ENCODE measurements at regions not wholly inside any gene's neighbourhood (a gene's known extent, or its start where the extent isn't known, plus 50 kb on each side); places are given as distances from the start of the nearest gene placed in this dataset.

DNA sequence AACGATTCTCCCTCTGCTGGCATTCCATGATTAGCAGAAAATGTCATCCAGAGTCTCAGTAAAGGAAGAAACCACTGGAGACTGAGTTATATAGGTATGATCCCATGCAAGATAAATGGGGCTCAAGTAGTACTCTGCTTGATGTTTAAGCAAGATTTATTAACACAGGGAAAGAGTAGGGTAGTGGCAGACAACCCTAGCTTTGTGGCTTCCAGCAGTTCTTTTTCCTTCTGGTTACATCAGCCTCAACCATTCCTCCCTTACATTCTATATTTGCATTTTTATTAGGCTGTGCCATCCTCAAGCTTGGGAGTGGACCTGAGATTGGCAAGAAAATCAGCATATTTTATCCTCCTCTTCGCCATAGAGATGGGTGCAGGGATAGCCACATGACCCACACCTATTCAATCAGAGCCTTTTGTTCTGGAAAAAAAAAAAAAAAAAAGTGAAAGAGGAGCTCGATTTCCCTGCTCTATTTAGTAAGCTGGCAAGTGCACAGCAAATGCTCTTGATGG lies 402.1 kb downstream of the ZNF536 start:
- ATAC-seq (ENCODE audit: low FRiP score in 2 of 2) (no peak), DNase-seq (no peak)
- H3K4me1 ChIP-seq: no peaks in the 10 kb centered on the region
- H3K36me3 ChIP-seq: no peaks in the 10 kb centered on the region
- no peak overlapping the region for H3K4me3 ChIP-seq
- WGBS, 2 donors: 62 to 65% methylated on average over 3 of the region's 3 CpGs
- no peak for TF ChIP-seq POLR2A (IDR thresholded peaks at IDR 0.05)
- no peak overlapping the region for H3K27ac ChIP-seq
- H3K27me3 ChIP-seq: no peaks in the 10 kb centered on the region
- peaks cover 0 to 5% (median 0%) of the 10 kb centered on the region in 4 donors for H3K9me3 ChIP-seq

DNA sequence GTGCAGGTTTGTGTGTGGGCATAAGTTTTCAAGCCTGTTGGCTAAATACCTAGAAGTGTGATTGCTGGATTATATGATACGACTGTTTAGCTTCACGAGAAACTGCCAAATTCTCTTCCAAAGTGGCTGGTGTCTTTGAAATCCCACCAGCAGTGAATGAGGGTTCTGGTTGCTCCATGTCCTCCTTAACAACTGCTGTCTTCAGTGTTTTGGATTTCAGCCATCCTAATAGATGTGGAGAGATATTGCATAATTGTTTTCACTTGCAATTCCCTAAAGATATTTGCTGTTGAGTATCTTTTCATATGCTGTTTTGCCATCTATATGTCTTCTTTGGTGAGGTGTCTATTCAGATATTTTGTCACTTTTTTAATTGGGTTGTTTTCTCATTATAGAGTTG lies 390.5 kb downstream of the ZNF536 start:
- TF ChIP-seq POLR2A (IDR thresholded peaks at IDR 0.05) (no peak), POLR2AphosphoS5 (IDR thresholded peaks at IDR 0.05) (no peak), EP300 (IDR thresholded peaks at IDR 0.05) (no peak)
- TF ChIP-seq, protein P1, sequence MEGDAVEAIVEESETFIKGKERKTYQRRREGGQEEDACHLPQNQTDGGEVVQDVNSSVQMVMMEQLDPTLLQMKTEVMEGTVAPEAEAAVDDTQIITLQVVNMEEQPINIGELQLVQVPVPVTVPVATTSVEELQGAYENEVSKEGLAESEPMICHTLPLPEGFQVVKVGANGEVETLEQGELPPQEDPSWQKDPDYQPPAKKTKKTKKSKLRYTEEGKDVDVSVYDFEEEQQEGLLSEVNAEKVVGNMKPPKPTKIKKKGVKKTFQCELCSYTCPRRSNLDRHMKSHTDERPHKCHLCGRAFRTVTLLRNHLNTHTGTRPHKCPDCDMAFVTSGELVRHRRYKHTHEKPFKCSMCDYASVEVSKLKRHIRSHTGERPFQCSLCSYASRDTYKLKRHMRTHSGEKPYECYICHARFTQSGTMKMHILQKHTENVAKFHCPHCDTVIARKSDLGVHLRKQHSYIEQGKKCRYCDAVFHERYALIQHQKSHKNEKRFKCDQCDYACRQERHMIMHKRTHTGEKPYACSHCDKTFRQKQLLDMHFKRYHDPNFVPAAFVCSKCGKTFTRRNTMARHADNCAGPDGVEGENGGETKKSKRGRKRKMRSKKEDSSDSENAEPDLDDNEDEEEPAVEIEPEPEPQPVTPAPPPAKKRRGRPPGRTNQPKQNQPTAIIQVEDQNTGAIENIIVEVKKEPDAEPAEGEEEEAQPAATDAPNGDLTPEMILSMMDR (IDR thresholded peaks at IDR 0.05): no peak
- Histone ChIP-seq H3K4me1 (no peaks in the 10 kb centered on the region), H3K27ac (no peak overlapping the region), H3K4me3 (no peak overlapping the region), H3K9me3 (no peaks in the 10 kb centered on the region), H3K27me3 (no peaks in the 10 kb centered on the region), H3K36me3 (no peaks in the 10 kb centered on the region)
- 73 to 77% methylated on average over 2 of the region's 2 CpGs for WGBS, 2 donors
- DNase-seq: no peak
- ATAC-seq (ENCODE audit: low FRiP score in 2 of 2): no peak

DNA sequence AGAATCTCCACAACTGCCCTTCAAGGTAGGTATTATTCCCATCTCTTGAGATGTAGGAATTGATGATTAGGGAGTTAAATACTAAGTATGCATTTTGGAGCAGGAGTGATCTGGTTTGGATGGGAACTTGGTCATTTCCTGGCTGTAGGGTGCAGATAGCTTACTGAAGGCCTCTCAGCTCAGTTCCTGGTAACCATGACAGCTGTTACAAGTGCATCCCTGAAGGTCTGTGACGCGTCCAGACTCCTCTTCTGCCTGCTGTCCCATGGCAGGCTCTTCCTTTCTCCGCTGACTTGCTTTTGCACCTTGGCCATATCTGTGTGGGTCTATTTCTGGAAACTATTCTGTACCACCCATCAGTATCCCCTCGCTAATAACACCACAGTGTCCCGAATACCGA lies 387.8 kb downstream of the ZNF536 start:
- ATAC-seq (ENCODE audit: low FRiP score in 2 of 2): no peak
- H3K4me1 ChIP-seq: no peaks in the 10 kb centered on the region
- H3K9me3 ChIP-seq: no peaks in the 10 kb centered on the region
- H3K36me3 ChIP-seq: no peaks in the 10 kb centered on the region
- TF ChIP-seq POLR2A (IDR thresholded peaks at IDR 0.05): no peak
- no peak for TF ChIP-seq POLR2AphosphoS5 (IDR thresholded peaks at IDR 0.05)
- no peak for TF ChIP-seq EP300 (IDR thresholded peaks at IDR 0.05)
- TF ChIP-seq, protein P1 (IDR thresholded peaks at IDR 0.05): no peak
- H3K27me3 ChIP-seq: no peaks in the 10 kb centered on the region
- no peak overlapping the region for H3K4me3 ChIP-seq
- WGBS, 2 donors: 90% methylated on average over 6 of the region's 6 CpGs
- DNase-seq: no peak
- H3K27ac ChIP-seq: no peak overlapping the region

DNA sequence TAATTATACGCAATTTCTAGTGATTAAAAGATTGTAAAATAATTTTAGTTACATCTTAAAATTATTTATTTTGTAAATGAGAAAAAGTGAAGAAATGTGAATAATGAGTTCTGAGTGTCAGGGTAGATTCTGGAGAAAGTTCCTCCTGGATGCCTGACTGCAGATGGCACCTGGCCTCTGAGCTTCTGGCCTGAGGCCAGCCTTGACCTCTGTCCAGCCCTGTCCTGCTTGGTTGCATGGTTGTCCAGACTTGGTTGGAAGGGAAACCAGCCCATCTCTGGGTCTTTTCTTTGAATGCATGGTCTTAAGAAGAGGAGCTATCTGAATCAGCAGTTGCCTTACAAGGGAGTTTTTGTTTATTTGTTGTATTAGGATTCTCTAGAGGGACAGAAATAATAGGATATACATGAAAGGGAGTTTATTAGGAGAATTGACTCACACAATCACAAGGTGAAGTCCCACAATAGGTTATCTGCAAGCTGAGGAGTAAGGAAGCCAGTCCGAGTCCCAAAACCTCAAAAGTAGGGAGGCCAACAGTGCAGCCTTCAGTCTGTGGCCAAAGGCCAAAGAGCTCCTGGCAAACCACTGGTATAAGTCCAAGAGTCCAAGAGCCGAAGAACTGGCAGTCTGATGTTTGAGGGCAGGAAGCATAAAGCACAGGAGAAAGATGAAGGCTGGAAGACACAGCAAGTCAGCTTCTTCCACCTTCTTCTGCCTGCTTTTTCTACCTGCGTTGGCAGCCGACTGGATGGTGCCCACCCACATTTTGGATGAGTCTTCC lies 385.8 kb downstream of the ZNF536 start:
- H3K9me3 ChIP-seq: no peaks in the 10 kb centered on the region
- DNase-seq: no peak
- 88 to 90% methylated on average over 5 of the region's 5 CpGs for WGBS, 2 donors
- H3K4me1 ChIP-seq: no peaks in the 10 kb centered on the region
- H3K4me3 ChIP-seq: no peak overlapping the region
- no peak for ATAC-seq (ENCODE audit: low FRiP score in 2 of 2)
- TF ChIP-seq POLR2AphosphoS5 (IDR thresholded peaks at IDR 0.05) (no peak), EP300 (IDR thresholded peaks at IDR 0.05) (no peak), POLR2A (IDR thresholded peaks at IDR 0.05) (no peak)
- TF ChIP-seq, protein P1 (IDR thresholded peaks at IDR 0.05): no peak
- H3K27ac ChIP-seq: no peak overlapping the region
- H3K36me3 ChIP-seq: no peaks in the 10 kb centered on the region
- H3K27me3 ChIP-seq: no peaks in the 10 kb centered on the region

DNA sequence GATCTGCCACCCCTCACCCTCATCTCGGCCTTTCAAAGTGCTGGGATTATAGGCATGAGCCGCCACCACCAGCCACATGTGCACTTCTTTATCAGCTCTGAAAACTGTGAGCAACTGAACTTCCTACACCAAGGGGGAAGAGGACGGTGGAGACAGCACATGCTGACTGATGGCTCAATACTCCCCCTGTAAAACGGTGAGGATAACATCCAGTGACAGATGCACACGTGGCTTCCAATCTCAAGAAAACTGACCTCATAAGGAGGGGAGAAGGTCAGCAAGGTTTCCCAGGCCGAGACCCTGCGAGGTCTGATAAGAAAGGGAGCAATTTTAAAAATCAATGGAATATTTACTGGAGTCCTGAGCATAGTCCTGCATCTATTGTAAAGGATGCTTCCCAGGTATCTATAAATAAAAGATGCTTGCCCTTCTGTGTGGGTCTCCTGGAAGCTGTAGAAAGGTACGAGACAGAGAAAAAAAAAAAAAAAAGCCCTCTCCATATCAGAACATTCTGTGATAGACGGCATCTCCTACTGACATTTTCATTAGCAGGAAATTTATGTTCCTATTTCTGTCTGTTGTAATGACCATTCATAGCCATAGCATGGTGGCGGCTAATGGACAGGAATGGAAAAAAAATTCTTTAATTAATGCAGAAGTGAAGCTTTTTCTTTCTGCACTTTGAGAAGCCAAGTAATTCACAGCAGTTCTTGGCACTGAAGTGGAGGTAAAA lies 385.1 kb downstream of the ZNF536 start:
- 62 to 69% methylated on average over 10 of the region's 10 CpGs for WGBS, 2 donors
- no peaks in the 10 kb centered on the region for H3K27me3 ChIP-seq
- no peak for ATAC-seq (ENCODE audit: low FRiP score in 2 of 2)

More for the DNA sequence above, 385.1 kb downstream of the ZNF536 start:
- TF ChIP-seq, protein P1 (IDR thresholded peaks at IDR 0.05): no peak
- no peak for TF ChIP-seq EP300 (IDR thresholded peaks at IDR 0.05)
- TF ChIP-seq POLR2AphosphoS5 (IDR thresholded peaks at IDR 0.05): no peak
- no peak for TF ChIP-seq POLR2A (IDR thresholded peaks at IDR 0.05)
- no peak for DNase-seq
- Histone ChIP-seq H3K4me1 (no peaks in the 10 kb centered on the region), H3K9me3 (no peaks in the 10 kb centered on the region), H3K4me3 (no peak overlapping the region), H3K27ac (no peak overlapping the region), H3K36me3 (no peaks in the 10 kb centered on the region)
